Gastrocnemius medialis (tissue), 4 donors: ENCODE measurements at regions not wholly inside any gene's neighbourhood (a gene's known extent, or its start where the extent isn't known, plus 50 kb on each side); places are given as distances from the start of the nearest gene placed in this dataset.

Experiments
- CTCF ChIP-seq, 5 experiments: fragments of 450-650 bp in 3 of 5; fragments of 200-600 bp in 2 of 5; sonication (generic) in 2 of 5; IDR thresholded peaks in 4 of 5; conservative IDR thresholded peaks in 1 of 5; 1 replicate in 4 of 5; 2 replicates in 1 of 5; pipeline ENCODE4 v1.5.1; 2016 to 2019; ENCODE audit warnings: antibody characterized with exemption in 5 of 5, mild to moderate bottlenecking in 3 of 5, moderate library complexity in 3 of 5
- POLR2A ChIP-seq, 2 donors: fragments of 450-650 bp; IDR thresholded peaks; one replicate each; pipeline ENCODE4 v1.6.1; 2017; ENCODE audit warnings: antibody characterized with exemption in 2 of 2, mild to moderate bottlenecking in 2 of 2, moderate library complexity in 2 of 2

GRCh38 chr16:86198206-86199118 is 299.5 kb downstream of the IRF8 start:
- TF ChIP-seq CTCF (IDR thresholded peaks at IDR 0.05 in 4 of 5, conservative IDR thresholded peaks at IDR 0.05 in 1 of 5) (no peak), POLR2A (IDR thresholded peaks at IDR 0.05) (no peak)
